ENCODE measurements at regions not wholly inside any gene's neighbourhood (a gene's known extent, or its start where the extent isn't known, plus 50 kb on each side); places are given as distances from the start of the nearest gene placed in this dataset.

DNA sequence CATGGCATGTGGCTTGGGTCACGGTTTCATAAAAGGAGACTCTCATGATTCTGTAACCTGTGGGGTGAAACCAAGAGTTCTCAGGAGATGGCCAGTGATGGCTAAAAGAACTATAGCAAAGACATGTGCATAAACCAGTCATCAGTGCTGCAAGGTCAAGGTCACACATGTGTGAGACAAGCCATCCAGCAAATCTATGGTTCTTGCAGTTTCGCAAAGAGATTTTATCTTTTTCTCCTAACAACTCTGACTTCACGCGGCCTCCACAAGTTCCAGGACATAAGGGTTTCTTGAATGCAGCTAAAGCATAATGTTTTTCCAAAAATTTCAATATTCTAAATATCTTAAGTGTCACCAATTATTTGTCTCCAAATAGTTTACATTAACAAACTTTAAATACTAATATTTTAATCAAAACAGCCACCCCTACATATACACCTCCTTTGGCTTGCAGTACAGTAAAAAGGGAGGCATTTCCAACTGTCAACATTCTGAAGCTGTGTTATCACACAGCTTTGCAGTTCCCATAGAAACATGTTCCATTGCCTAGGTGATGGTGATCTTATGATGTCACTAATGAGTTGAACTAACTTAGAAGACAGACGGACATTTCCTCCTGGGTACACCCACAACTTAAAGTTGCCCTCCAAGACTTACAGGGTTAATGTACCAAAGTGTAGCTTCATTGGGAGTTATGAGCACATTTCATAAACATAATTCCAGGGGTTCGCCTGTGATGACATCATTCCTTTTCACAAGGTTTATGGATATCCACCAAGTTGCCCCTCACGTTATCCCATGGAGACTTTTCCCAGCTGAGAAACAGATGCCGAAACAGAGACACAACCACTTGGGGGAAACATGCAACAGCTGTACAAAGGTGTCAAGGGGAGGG lies 250.9 kb upstream of the PDE10A start:
- TF ChIP-seq CTCF (IDR thresholded peaks at IDR 0.05; ENCODE audit: insufficient read depth, low read depth, low read length) (no peak), EZH2 (IDR thresholded peaks at IDR 0.05; ENCODE audit: insufficient read depth, low read length) (no peak)
